ENCODE measurements at regions not wholly inside any gene's neighbourhood (a gene's known extent, or its start where the extent isn't known, plus 50 kb on each side); places are given as distances from the start of the nearest gene placed in this dataset.

DNA sequence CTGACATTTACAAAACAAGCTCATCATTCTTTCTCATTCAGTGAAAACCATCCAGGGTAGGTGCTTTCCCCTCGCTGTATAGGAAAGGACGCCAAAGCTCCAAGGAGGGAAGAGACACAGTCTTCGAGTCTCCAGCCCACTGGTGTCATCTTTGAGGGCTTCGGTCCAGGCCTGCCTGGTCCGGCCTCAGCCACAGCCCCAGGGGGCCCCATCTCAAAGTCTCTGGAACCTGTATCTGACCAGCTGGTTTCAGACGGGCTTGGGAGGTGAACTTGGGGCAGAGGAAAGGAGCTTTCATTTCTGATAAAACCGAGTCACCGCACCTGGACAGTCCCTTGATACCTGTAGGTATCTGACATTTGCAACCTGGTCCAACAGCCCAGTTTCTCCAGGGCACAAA, 229.5 kb upstream of the RTL1 start:
- TF ChIP-seq EZH2 (IDR thresholded peaks at IDR 0.05; ENCODE audit: borderline replicate concordance, low read depth, low read length, severe bottlenecking) = no peak
- TF ChIP-seq, protein P1, sequence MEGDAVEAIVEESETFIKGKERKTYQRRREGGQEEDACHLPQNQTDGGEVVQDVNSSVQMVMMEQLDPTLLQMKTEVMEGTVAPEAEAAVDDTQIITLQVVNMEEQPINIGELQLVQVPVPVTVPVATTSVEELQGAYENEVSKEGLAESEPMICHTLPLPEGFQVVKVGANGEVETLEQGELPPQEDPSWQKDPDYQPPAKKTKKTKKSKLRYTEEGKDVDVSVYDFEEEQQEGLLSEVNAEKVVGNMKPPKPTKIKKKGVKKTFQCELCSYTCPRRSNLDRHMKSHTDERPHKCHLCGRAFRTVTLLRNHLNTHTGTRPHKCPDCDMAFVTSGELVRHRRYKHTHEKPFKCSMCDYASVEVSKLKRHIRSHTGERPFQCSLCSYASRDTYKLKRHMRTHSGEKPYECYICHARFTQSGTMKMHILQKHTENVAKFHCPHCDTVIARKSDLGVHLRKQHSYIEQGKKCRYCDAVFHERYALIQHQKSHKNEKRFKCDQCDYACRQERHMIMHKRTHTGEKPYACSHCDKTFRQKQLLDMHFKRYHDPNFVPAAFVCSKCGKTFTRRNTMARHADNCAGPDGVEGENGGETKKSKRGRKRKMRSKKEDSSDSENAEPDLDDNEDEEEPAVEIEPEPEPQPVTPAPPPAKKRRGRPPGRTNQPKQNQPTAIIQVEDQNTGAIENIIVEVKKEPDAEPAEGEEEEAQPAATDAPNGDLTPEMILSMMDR (IDR thresholded peaks at IDR 0.05; ENCODE audit: borderline replicate concordance, extremely low read depth, low read length, poor library complexity, severe bottlenecking) = no peak
